Vagina (tissue), 2 donors: ENCODE measurements at regions not wholly inside any gene's neighbourhood (a gene's known extent, or its start where the extent isn't known, plus 50 kb on each side); places are given as distances from the start of the nearest gene placed in this dataset.

ENCODE experiments used
- POLR2A ChIP-seq, 2 donors: fragments of 450-650 bp; IDR thresholded peaks; one replicate each; pipeline ENCODE4 v1.6.1; 2017; ENCODE audit warnings: antibody characterized with exemption in 2 of 2, mild to moderate bottlenecking in 2 of 2, moderate library complexity in 2 of 2
- POLR2AphosphoS5 ChIP-seq, 2 donors: sonication (generic); formaldehyde crosslinking; IDR thresholded peaks; one replicate each; pipeline ENCODE4 v1.9.0; 2017; ENCODE audit warnings: antibody characterized with exemption in 2 of 2, mild to moderate bottlenecking in 2 of 2, low read depth in 1 of 2; ENCODE audit not compliant: insufficient read depth in 1 of 2

DNA sequence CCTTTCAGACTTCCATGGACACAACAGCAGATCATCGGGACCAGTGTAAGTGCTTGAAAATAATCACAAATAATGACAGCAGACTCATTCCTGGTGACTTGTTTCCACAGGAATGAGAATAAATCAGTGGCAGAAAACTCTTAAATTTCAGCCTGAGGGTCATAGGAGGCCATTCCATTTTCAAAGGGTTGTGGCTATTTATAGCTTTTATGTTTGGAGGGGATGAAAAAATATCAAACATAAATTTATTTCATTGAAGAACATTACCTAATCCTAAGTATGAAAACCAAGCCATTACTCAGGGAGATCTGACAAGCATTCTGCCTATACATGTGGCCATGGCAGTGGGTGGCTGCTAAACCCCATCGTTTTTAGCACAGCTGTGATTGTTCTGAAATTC is 173.6 kb upstream of the CNR1 start:
- TF ChIP-seq POLR2AphosphoS5 (IDR thresholded peaks at IDR 0.05; ENCODE audit: insufficient read depth in 1 of 2, low read depth in 1 of 2) (no peak), POLR2A (IDR thresholded peaks at IDR 0.05) (no peak)
